ENCODE measurements at regions not wholly inside any gene's neighbourhood (a gene's known extent, or its start where the extent isn't known, plus 50 kb on each side); places are given as distances from the start of the nearest gene placed in this dataset.

DNA sequence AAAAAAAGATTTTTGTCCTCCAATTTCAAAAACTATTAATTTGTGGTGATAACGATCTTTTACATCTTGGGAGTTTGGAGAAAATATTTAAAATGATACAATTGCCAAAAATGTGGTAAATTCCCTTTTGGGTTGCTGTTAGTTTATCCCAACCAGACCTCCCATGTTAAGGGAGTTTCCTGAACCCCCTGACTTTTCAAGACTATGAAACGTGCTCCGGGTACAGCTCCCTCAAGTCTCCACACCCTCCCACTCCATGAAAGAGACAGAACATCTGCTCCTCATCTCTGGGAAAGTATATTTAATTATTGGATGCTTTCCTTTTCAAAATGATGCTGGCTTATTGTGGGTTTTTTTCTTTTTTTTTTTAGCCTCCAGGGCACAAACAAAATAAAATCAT lies 534.6 kb upstream of the NRP1 start:
- TF ChIP-seq CTCF (conservative IDR thresholded peaks at IDR 0.05; ENCODE audit: low read length) = no peak
- no peak for TF ChIP-seq EZH2phosphoT487 (IDR thresholded peaks at IDR 0.05; ENCODE audit: borderline replicate concordance)
